ENCODE measurements at regions not wholly inside any gene's neighbourhood (a gene's known extent, or its start where the extent isn't known, plus 50 kb on each side); places are given as distances from the start of the nearest gene placed in this dataset.

DNA sequence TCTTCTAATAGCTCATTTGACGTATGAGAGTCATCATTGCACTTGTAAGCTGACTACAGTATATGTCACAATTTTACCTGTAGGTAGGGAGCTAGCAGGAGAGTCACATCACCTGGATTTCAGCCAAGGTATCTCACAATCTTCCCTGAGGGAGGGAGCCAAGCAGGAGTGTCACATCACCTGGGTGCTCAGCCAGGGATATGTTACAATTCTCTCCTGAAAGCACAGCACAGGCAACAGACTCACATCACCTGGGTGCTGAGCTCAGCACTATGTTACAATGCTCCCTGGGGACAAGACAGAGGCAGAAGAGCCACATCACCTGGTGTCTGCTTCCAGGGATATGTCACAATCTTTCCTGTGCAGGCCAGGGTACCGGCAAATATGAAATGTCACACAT lies 51.5 kb upstream of the ZNF730 start:
- TF ChIP-seq CTCF (IDR thresholded peaks at IDR 0.05; ENCODE audit: low read depth, low read length): no peak

DNA sequence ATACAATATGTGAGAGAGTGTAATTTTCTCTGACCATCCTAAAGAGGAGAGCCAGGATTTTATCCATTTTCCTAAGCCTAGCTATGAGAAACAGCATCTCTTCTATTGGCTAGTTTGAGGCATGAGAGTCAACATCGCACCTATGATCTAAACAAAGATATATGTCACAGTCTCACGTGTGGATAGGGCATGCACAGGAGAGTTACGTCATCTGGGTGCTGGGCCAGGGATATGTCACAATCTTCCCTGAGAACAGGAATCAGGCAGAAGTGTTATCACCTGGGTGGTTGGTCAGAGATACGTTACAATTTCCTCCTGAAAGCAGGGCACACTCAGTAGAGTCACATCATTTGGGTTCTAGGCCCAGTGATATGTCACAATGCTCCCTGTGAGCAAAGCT lies 53.9 kb upstream of the ZNF730 start:
- no peaks in the 10 kb centered on the region for H3K27me3 ChIP-seq (ENCODE audit: control insufficient read depth, insufficient read depth, low read length)
- ChIA-PET POLR2A (no interaction called here), CTCF (interaction anchor here (0.6 kb wide), 1 partner anchor 14 kb away, joined by 6 read pairs; no protein-coding TSS in a partner anchor)
- no peak overlapping the region for H3K4me3 ChIP-seq (ENCODE audit: low read depth, low read length)
- no peak overlapping the region for H3K27ac ChIP-seq (ENCODE audit: low read depth, low read length)
- DNase-seq (ENCODE audit: low read depth, low spot score): no peak
- no peak for TF ChIP-seq CTCF (IDR thresholded peaks at IDR 0.05; ENCODE audit: low read depth, low read length)
- peaks cover 12% of the 10 kb centered on the region; the same call in 1 of the 2 replicates for H3K9me3 ChIP-seq (ENCODE audit: control insufficient read depth, insufficient read depth, low read length)

More for the DNA sequence above, 51.5 kb upstream of the ZNF730 start:
- Histone ChIP-seq H3K27ac (ENCODE audit: low read depth, low read length) (no peak overlapping the region), H3K4me3 (ENCODE audit: low read depth, low read length) (no peak overlapping the region), H3K9me3 (ENCODE audit: control insufficient read depth, insufficient read depth, low read length) (peaks cover 16% of the 10 kb centered on the region), H3K27me3 (ENCODE audit: control insufficient read depth, insufficient read depth, low read length) (no peaks in the 10 kb centered on the region)
- ChIA-PET CTCF (no interaction called here), POLR2A (no interaction called here)
- no peak for DNase-seq (ENCODE audit: low read depth, low spot score)

- CTCF ChIA-PET: no interaction called here
- peaks cover 11% of the 10 kb centered on the region; the same call in 1 of the 2 replicates for H3K9me3 ChIP-seq (ENCODE audit: control insufficient read depth, insufficient read depth, low read length)
- no peak for DNase-seq (ENCODE audit: low read depth, low spot score)
- POLR2A ChIA-PET: no interaction called here
- H3K27ac ChIP-seq (ENCODE audit: low read depth, low read length): no peak overlapping the region
- H3K27me3 ChIP-seq (ENCODE audit: control insufficient read depth, insufficient read depth, low read length): no peaks in the 10 kb centered on the region
- H3K4me3 ChIP-seq (ENCODE audit: low read depth, low read length): no peak overlapping the region
- TF ChIP-seq CTCF (IDR thresholded peaks at IDR 0.05; ENCODE audit: low read depth, low read length): no peak
Observed at GRCh38 chr19:23060016-23060415, 56.8 kb upstream of the ZNF730 start.

GRCh38 chr19:23056516-23056915 lies 53.5 kb upstream of the ZNF728 start:
- H3K9me3 ChIP-seq (ENCODE audit: control insufficient read depth, insufficient read depth, low read length): peaks cover 17% of the 10 kb centered on the region; the same call in 1 of the 2 replicates
- CTCF ChIA-PET: no interaction called here
- TF ChIP-seq CTCF (IDR thresholded peaks at IDR 0.05; ENCODE audit: low read depth, low read length): no peak
- H3K4me3 ChIP-seq (ENCODE audit: low read depth, low read length): no peak overlapping the region
- H3K27ac ChIP-seq (ENCODE audit: low read depth, low read length): no peak overlapping the region
- H3K27me3 ChIP-seq (ENCODE audit: control insufficient read depth, insufficient read depth, low read length): no peaks in the 10 kb centered on the region
- POLR2A ChIA-PET: no interaction called here
- DNase-seq (ENCODE audit: low read depth, low spot score): no peak

DNA sequence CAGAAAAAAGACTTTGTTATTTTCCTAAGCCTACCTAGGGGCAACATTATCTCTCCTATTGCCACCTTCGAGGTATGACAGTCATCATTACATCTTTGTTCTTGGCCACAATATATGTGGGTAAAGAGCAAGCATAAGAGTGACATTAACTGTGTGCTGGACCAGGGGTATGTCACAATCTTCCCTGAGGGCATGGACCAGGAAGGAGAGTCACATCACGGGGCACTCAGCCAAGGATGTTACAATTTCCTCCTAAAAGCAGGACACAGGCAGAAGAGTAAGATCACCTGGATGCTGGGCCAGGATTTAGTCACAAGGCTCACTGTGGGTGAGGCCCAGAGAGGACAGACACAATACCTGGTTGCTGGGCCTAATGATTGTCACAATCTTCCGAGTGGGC lies 53.0 kb upstream of the ZNF728 start:
- no peak for DNase-seq (ENCODE audit: low read depth, low spot score)
- Histone ChIP-seq H3K27me3 (ENCODE audit: control insufficient read depth, insufficient read depth, low read length) (no peaks in the 10 kb centered on the region), H3K27ac (ENCODE audit: low read depth, low read length) (no peak overlapping the region), H3K9me3 (ENCODE audit: control insufficient read depth, insufficient read depth, low read length) (peaks cover 17% of the 10 kb centered on the region; the same call in 1 of the 2 replicates), H3K4me3 (ENCODE audit: low read depth, low read length) (no peak overlapping the region)
- ChIA-PET POLR2A (no interaction called here), CTCF (no interaction called here)
- no peak for TF ChIP-seq CTCF (IDR thresholded peaks at IDR 0.05; ENCODE audit: low read depth, low read length)

Measured in AG04450 (cell line).